ENCODE measurements at regions not wholly inside any gene's neighbourhood (a gene's known extent, or its start where the extent isn't known, plus 50 kb on each side); places are given as distances from the start of the nearest gene placed in this dataset.

DNA sequence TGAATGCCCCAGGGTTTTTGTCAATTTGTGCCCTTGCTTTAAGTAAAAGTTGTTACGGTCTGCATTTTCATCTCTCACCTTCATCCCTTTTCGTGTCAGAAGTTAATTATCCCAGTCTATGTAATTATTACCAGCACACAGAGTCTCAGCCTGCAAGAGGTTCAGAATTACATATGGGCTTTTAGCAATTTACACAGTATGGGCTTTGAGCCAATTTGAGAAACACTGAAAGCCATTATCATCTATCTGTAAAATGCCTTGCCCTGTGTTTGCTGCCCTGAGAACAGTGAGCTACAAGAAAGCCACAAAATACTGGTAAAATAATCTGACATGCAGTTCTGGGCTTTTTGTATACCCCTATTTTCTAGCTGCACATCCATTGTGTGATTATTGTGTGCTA, 125.6 kb upstream of the STEAP4 start:
- no peak for DNase-seq

DNA sequence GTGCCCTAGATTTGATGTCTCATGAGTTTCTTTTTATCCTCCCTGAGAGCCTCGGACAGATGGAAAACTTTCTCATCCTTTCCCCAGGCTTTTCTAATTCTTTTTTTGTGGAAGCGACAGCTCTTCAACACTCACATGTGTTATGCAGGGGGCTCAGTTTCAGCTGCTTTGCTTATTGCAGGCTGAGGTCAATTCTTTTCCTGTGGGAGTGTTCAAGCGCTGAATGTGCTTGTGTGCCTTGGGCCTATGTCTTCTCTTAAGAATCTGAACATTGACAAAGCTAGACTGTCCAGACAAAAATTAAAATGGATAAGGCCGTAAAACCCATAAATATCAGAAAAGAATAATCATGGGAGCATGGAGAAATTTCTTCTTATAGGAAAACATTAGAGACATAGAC, 125.2 kb upstream of the STEAP4 start:
- DNase-seq, result no peak

DNA sequence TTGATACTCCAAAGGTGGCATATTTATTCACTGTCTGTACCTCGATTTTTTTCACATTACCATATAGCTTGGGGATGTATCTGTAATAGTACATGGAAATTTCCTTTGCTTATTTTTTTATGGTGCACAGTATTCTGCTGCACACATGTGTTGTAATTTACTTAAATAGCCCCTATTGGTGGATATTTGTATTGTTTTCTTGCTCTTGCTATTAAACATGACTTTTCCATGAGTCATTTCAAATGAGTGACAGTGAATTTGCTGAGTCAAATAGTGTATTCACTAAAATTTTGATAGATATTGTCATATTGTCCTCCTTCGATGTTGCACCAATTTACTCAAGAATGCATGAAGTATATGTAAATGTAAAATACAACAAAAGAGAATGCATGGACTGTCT, 122.7 kb upstream of the STEAP4 start:
- DNase-seq, result no peak

DNA sequence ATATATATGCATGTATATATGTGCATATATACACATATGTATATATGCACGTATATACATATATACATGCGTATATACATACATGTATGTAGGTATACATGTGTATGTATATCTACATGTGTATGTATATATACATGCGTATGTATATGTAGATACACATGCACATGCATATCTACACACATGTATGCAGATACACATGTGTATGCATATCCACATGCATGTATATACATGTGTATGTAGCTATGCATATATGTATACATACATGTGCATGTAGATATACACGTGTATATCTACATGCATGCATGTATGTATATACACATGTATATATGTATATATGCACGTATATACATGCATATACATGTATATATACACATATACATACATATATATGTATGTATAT, 95.8 kb upstream of the STEAP4 start:
- no peak for DNase-seq

DNA sequence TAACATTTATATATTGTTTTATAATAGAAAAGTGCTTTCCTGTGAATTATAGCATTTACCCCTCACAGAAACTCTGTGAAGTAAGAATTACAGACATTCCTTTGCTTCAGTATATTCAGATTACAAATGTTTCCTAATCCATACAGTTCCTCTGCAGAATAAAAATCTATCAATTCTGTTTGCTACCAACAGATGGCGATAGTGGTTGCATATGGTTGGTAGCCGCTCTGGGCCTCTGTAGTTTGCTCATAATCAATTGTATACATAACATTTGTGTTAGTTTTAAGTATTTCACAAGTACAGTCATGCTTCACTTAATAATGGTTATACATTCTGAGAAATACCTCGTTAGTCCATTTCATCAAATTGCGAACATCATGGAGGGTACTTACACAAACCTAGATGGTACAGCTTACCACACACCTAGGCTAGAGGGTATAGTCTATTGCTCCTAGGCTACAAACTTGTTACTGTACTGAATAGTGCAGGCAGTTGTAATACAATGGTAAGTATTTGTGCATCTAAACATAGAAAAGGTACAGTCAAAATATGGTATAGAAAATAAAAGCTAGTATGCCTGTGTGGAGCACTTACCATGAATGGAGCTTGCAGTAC, 94.4 kb upstream of the STEAP4 start:
- DNase-seq, result no peak

DNA sequence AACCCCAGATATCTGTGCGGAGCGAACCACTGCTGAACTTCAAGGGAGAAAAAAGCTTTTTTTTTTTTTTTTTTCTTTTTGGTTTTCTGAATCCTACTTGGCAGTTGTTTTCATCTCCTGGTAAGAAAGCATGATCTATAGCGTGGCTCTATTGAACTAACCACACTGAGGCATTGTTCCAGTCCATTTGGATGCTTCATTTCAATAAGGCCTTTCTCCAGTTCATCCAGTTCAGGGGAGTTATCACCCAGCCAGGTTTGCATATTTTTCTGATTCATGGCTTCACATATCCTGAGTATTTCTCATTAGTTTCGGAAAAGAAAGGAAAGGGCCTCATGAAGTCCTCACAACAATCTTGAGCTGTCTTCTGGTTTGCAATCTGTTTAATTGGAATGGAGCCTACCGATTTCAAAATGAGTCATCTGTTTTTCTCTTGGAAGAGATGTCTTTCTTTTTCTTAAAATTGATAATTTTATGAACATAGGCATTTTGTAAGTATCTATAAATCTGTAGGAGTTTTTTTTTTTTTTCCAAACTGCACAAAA, 93.1 kb upstream of the STEAP4 start:
- DNase-seq, result no peak

DNA sequence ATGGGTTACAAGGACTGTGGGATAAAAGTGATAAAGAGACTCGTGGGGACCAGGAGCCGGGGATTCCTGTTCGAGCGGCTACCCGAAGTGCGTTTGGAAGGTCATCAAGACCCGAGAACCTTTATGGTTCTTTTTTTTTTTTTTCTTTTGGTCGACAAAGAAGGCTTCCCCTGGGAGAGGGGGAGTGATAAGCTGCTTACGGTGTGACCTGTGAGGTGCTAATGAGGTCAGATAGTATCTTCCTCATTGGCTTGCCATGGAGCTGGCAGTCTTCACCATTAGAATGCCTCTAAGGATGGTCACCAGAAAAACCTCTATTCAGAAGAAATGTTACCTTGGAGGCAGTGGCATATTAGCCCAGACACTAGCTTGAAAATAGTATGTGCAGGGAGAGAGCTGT, 92.3 kb upstream of the STEAP4 start:
- DNase-seq, result no peak

DNA sequence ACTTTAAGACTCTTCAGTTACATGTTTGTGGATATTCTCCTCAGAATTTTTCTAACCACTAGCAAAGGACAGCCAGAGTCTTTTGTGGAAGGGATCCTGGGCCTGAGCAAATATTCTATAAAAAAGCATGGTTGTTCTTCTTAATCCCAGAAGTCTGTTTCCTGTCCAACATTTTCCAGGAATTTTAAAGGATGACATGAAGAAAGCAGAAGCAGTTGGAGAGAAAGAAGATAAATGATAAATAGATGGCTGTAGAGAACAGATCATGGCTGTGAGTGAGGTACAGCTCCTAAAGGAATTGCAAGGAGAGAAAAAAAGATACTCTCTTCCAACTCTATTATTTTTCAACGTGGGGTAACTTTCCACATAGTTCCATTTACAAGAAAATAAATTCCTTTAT, 91.8 kb upstream of the STEAP4 start:
- DNase-seq, result no peak

DNA sequence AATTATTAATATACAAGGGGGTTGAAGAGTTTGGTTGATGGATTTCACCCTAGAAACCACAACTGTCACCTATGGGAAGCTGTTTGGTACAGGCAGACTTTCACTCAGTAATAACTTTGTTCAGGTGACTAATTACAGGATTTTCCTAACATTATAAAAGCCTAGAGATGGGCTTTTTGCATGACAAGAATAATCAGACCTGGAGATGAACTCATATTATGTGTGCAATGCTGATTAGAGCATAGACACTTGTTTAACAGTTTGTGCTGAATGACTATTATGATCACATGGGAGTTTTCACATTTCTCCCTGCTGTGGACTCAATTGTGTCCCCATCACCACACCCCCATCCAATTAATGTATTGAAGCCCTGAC, 90.2 kb upstream of the STEAP4 start:
- DNase-seq, result no peak

DNA sequence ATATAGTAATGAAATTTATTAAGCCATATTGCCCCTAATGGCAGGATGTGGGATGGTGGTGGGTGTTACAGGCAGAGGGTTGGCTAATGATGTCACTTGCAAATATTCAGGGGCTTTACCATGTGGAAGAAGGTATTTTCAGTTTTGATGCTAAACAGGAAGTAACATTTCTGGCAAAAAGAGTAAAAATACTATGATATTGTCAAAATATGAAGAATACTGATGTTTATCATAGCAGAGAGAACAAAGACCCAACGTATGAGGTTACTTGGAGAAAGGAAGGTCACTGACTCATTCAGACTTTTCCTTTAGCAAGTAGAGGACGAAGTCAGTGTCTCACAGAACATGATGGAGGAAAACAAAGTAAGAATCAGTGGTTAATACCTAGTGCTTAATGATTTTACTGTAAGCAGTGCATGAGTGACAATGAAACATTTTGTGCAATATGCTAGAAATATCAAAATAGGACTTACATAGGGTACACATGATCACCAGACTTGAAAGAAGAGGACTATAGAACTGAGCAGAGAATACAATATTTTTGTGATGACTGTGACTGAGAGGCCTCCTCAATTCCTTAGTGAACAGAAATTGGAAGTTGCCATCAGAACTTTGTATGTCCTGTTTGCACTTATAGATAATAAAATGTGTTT, 89.7 kb upstream of the STEAP4 start:
- no peak for DNase-seq

DNA sequence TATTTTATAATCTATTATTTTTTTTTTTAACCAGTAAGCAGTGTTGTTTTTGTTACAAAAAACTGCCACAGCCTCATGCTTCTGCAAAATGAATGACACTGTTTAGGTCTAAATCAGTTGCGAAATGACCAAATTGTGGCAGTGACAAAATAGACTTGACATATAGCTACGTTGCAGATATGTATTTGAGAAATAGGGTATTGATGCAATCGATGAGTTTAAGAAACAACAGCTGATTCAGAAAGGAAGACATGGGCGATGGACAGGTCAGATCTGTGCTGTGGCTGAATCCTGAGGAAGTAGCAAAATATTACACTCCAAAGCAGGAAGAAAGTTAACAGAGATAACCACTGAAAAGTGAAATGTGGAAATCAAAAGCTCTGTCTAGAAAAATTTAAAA, 89.0 kb upstream of the STEAP4 start:
- DNase-seq, result no peak

DNA sequence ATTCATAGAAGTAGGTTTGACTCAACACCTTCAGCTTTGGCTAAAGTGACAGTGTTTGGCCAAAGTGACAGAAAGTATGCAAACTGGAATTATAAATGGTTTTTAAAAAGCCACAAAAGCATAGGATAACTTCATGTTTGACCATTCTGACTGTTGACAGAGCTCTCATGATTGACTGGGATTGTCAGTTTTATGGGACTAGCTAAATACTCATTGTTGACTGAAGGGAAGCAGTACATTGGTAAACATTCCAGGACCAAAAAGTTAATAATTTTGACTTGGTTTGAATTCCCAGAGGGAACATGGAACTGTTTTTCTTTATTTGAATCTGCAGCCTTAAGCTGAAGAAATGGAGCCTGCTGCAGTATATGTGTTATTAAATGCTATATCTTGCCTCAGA, 84.6 kb upstream of the STEAP4 start:
- no peak for DNase-seq

DNA sequence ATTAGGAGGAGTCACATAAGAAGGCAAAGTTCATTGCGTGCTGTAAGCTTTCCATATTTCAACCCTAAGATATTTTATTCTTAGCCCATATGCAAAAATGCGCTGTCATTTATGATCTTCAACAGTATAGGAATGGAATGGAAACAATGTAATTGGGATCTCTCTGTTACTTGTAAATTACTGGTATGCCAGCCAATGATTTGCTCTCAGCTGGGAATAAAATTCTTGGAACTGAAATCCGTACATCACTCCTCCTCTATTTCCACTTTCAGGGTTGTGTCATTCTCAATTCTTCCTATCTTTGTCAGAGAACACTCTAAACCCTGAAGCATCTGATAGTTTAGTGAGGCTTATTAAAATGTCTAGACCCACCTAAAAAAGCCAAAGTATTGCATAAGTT, 80.7 kb upstream of the STEAP4 start:
- no peak for DNase-seq

DNA sequence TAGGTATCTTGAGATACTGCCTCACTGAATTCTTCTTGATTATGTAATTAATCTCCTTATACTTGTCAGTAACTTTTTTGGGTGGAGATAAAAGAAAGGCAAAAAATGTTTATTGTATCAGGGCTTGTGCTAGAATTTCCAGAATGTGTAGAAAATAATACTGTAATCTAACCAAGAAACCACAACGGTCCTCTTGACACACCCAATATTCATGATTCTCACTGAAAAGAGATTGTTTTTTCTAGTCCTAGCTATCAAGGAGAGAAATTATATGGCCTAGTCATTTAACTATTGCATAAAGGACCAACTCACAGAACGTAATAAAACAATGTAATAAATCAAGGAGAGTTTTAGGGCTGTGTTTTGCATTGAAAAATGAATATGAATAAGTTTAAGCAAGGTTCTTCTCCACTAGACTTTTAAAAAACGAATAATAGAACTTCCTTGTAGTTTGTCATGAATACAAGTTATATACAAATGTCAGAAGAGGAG, 80.0 kb upstream of the STEAP4 start:
- no peak for DNase-seq

DNA sequence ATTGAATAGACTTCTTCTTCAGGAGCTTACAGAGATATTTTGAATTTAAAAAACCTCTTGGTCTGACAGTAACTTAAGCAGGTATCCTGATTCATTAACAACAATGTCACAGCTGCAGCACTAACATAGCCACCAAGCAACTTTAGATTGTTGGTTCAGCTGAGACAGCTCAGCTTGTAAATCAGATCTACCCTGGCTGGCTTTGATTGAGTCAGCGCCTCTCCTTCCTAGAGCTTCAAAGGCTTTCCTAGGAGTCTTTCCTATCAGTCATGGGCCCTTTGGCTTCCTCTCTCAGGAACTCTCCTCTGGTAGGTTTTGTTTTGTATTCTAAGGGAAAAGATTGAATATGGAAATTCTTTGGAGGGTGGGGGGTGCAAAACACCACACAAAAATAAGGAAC, 70.7 kb upstream of the STEAP4 start:
- DNase-seq, result no peak

DNA sequence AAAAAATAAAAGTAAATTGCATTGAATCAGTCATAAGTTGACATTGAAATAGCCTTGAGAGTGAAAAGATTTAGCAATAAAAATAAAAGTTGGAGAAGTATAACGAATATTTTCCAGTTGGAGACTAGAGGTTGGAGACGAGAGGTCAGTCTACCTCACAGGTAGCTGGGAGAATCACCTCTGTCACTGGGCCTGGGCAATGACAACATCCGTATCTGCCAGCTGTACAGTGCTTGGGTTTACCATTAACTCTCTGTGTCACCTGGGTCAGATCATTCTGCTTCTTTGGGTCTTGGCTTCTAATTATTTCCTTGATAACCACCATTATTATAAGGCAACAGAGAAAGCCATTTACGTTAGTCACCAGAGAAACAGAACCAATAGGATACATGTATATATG, 62.0 kb upstream of the STEAP4 start:
- no peak for DNase-seq

DNA sequence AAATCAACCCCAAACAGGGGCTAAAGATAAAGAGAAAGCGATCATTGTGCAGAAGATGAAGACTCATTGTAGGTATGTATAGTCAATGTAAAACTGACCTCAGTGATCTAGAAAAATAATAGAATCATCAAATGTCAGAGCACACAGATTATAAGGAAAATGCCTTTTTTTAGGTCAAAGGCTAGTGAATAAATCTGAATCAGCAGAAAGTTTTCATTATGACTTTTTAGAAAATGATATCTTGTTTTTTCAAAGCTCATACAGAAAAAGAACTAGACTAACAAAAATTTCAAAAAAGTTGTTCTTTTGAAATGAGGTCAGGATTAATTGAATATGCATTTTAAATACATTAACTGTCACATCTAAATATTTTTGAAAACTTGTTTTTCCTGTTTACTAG, 60.2 kb upstream of the STEAP4 start:
- DNase-seq, result no peak

DNA sequence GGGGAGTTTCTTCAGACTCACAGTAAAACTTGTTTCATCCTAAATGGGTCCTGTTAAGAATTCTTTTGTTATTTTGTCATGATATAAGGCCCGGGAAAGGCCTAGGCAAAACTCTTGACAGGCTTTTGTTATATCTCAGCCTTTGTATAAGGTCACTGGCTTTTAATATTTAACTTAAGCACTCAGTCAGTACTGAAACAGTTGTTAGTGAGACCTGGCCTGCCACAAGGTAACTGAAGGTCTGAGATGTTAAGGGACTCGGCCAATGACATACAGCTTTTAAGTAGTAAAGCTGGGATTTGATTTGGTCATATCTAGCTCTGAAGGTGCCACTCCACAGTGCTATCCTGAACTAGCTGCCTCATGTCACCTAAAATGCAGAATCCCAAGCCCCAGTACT, 57.2 kb upstream of the STEAP4 start:
- no peak for DNase-seq

DNA sequence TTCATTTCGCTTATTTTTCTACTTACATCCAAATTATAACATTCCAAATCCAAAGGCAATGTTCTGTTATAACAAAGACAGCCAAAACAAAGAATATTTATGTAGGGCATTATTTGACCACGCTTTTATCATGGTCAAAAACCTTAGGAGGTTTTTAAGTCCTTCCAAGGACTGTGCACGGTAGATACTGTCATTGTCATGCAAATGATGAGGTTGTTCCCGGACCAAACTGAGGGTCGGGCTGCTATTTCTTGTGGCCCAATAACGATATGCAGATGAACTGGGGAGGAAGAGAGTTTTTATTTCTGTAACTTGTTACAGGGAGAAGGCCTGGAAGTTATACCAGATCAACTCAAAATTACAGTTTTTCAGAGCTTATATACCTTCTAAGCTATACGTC, 56.6 kb upstream of the STEAP4 start:
- DNase-seq, result no peak

DNA sequence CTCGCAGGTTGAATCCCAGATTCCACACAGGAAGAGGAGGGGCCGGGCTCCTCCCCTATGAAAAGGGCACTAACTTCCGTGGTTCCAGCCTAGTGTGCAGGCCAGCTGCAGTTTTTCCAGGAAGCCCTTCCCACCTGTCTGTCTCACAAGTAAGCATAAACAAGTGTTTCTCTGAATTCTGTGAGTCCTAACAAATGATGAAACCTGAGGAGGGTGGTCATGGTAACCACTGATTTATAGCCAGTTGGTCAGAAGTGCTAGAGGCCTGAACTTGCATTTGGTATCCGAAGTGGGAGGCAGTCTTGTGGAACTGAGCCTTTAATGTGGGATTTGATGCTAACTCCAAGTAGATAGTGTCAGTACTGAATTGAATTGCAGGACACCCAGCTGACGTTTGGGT, 54.7 kb upstream of the STEAP4 start:
- no peak for DNase-seq

DNA sequence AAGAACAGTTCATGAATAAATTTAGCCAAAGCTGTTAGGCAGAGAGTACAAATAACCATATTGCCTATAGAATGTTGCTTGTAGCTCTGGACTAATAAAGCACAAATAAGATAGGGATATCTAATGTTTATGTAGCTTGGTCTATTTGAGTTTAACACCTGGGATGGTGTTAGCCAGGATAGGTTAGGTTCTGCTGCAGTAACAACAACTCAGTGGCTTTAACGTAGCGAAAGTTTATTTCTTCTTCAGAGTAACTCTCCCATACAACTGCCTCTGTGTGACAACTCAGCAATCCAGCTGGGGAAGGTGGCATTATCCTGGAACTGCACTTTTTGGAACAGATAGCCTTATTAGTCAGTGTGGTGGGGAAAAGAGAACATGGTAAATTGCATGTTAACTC, 52.2 kb upstream of the STEAP4 start:
- no peak for DNase-seq

DNA sequence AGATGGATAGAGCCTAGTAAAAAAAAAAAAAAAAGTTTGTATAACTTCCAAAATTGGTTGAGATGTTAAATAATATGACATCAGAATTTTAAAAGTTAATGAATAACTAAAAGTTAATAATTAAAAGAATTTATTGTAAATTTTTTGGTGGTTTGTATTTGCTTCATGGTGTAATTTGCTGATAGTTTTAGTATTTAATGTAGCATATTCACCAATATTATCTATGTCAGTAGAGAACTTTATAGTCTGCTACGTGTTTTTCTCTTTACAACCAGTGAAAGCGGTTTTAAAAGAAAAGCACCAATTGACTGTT, 51.8 kb upstream of the STEAP4 start:
- DNase-seq, result no peak

DNA sequence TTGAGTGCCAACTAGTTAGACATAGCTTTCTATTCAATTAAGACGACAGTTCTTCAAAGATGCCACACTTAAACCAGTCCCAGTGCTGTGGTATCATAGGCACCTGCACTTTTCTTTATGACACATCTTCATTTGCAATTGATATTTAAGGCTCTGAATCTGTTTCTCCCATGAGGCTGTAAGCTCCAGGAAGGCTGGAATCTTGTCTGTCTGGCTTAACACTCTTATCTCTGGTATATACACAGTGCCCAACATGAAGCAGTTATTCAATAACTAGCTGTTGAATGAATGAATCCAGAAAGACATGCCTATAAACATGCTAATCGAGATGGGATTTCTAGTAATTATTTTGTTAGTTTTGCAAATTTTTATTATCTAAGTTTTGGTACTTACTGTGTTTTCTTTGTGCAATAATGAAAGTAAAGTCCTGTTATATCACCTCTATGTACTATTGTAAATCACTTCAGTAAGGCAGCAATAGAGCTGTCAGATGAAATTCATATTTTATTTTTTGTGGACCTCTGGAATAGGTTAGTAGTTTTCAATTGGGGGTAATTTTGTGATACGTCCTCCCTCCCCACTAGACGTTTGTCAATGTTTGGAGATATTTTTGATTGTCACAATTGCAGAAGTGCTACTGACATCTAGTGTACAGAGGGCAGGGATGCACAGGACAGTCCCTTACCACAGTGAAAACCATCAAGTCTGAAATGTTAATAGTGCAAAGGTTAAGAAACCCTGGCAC, 51.3 kb upstream of the STEAP4 start:
- no peak for DNase-seq
